Hindlimb muscle (tissue), 1 donor: ENCODE measurements at regions not wholly inside any gene's neighbourhood (a gene's known extent, or its start where the extent isn't known, plus 50 kb on each side); places are given as distances from the start of the nearest gene placed in this dataset.
"Not testable (repeated sequence)": the region's sequence is repeated elsewhere in the genome, so short reads cannot be mapped to it uniquely, and the experiment has no call there.

ENCODE experiments used
- DNase-seq: peaks from one replicate; pipeline ENCODE4 v3.0.0-alpha.2; 2013

- DNase-seq, result no peak
These were observed 279.6 kb downstream of the KLF13 start for GRCh38 chr15:31606194-31606669.

GRCh38 chr15:31606931-31607497 is 280.4 kb downstream of the KLF13 start:
- DNase-seq, result no peak

- no peak for DNase-seq
These were observed 281.0 kb downstream of the KLF13 start for GRCh38 chr15:31607656-31608055.

GRCh38 chr15:31609258-31609681 is 282.6 kb downstream of the KLF13 start:
- no peak for DNase-seq

GRCh38 chr15:31609906-31610305 is 283.3 kb downstream of the KLF13 start:
- no peak for DNase-seq

- no peak for DNase-seq
These were observed 289.2 kb downstream of the KLF13 start for GRCh38 chr15:31615643-31616415.

GRCh38 chr15:31623297-31623696 is 296.7 kb downstream of the KLF13 start:
- DNase-seq, result not testable (repeated sequence)

- DNase-seq, result not testable (repeated sequence)
These were observed 297.5 kb downstream of the KLF13 start for GRCh38 chr15:31624115-31624514.

- DNase-seq, result not testable (repeated sequence)
These were observed 309.1 kb downstream of the KLF13 start for GRCh38 chr15:31635715-31636114.

- not testable (repeated sequence) for DNase-seq
These were observed 310.3 kb downstream of the KLF13 start for GRCh38 chr15:31636911-31637310.

GRCh38 chr15:31643955-31644354 is 317.3 kb downstream of the KLF13 start:
- not testable (repeated sequence) for DNase-seq

GRCh38 chr15:31644761-31645160 is 318.1 kb downstream of the KLF13 start:
- not testable (repeated sequence) for DNase-seq

GRCh38 chr15:31647337-31647826 is 320.7 kb downstream of the KLF13 start:
- not testable (repeated sequence) for DNase-seq

- DNase-seq, result not testable (repeated sequence)
These were observed 323.0 kb downstream of the KLF13 start for GRCh38 chr15:31649634-31650033.

- not testable (repeated sequence) for DNase-seq
These were observed 323.5 kb downstream of the KLF13 start for GRCh38 chr15:31650055-31650701.

GRCh38 chr15:31656915-31657314 is 330.3 kb downstream of the KLF13 start:
- not testable (repeated sequence) for DNase-seq

- no peak for DNase-seq
These were observed 334.2 kb downstream of the KLF13 start for GRCh38 chr15:31660816-31661215.

- DNase-seq, result not testable (repeated sequence)
These were observed 339.1 kb downstream of the KLF13 start for GRCh38 chr15:31665732-31666131.

- DNase-seq, result not testable (repeated sequence)
These were observed 342.7 kb downstream of the KLF13 start for GRCh38 chr15:31669158-31669908.

- DNase-seq, result not testable (repeated sequence)
These were observed 346.6 kb downstream of the KLF13 start for GRCh38 chr15:31673263-31673662.

GRCh38 chr15:31681529-31682259 is 348.6 kb upstream of the CHRNA7 start:
- DNase-seq, result not testable (repeated sequence)

- not testable (repeated sequence) for DNase-seq
These were observed 343.2 kb upstream of the CHRNA7 start for GRCh38 chr15:31687088-31687487.
